PC-9 (cell line): ENCODE measurements at regions not wholly inside any gene's neighbourhood (a gene's known extent, or its start where the extent isn't known, plus 50 kb on each side); places are given as distances from the start of the nearest gene placed in this dataset.

ENCODE experiments used
- EZH2 ChIP-seq: fragments of 200-600 bp; sonication (generic); IDR thresholded peaks from 2 replicates; pipeline ENCODE4 v1.8.0; 2017; ENCODE audit warnings: antibody characterized with exemption, low read depth
- TF ChIP-seq, protein P1 (sequence below): fragments of 200-600 bp; sonication (generic); conservative IDR thresholded peaks from 2 replicates; pipeline ENCODE4 v1.6.1; 2017; ENCODE audit warnings: mixed run types, antibody characterized with exemption, mild to moderate bottlenecking, moderate library complexity

DNA sequence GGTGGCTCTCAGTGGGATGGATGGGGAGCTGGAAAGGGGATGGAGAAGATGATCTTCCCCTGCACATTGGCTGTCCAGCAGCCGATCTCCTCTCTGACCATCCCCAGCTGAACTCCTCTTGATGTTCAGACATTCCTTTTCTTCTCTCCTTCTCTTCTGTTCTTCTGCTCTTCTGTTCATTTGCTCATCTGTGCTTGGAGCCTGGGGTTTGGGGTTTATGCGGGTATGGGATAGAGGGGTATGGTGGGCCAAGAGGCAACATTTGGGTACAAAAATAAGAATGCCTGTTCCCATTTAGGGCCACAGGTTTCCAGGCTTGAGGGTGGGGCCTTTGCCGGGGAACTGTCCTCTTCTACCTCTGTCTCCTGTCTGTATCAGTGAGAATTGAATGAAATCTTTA lies 205.4 kb upstream of the XYLT1 start:
- TF ChIP-seq, protein P1, sequence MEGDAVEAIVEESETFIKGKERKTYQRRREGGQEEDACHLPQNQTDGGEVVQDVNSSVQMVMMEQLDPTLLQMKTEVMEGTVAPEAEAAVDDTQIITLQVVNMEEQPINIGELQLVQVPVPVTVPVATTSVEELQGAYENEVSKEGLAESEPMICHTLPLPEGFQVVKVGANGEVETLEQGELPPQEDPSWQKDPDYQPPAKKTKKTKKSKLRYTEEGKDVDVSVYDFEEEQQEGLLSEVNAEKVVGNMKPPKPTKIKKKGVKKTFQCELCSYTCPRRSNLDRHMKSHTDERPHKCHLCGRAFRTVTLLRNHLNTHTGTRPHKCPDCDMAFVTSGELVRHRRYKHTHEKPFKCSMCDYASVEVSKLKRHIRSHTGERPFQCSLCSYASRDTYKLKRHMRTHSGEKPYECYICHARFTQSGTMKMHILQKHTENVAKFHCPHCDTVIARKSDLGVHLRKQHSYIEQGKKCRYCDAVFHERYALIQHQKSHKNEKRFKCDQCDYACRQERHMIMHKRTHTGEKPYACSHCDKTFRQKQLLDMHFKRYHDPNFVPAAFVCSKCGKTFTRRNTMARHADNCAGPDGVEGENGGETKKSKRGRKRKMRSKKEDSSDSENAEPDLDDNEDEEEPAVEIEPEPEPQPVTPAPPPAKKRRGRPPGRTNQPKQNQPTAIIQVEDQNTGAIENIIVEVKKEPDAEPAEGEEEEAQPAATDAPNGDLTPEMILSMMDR: no peak
- no peak for TF ChIP-seq EZH2
